Breast epithelium (tissue), 3 donors: ENCODE measurements at regions not wholly inside any gene's neighbourhood (a gene's known extent, or its start where the extent isn't known, plus 50 kb on each side); places are given as distances from the start of the nearest gene placed in this dataset.

Experiments used
- POLR2AphosphoS5 ChIP-seq, 3 donors: sonication (generic); formaldehyde crosslinking; IDR thresholded peaks; one replicate each; pipeline ENCODE4 v1.6.1; 2017; ENCODE audit warnings: antibody characterized with exemption in 3 of 3
- TF ChIP-seq, protein P1 (sequence below), 3 donors: fragments of 450-650 bp; IDR thresholded peaks; one replicate each; pipeline ENCODE4 v1.5.1; 2016 to 2017; ENCODE audit warnings: antibody characterized with exemption in 3 of 3, mild to moderate bottlenecking in 3 of 3, moderate library complexity in 3 of 3

DNA sequence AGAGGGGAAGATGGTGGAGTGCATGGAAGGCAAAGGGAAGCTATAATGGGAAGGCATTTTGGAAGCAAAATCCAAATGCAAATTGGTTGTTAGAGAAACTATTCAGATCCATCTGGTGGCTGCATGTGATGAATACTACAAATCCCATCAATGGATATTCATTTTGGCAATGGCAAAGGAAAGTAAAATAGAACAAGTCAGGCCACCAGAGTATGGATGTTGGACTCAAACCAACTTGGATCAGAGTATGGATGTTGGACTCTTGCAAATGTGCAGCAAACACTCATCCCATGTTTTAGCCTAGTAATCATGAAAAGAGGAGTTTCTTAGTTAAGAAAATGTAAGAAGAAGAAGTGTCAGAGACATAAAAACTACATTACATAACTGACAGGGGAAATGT, 289.6 kb upstream of the DAB1 start:
- TF ChIP-seq, protein P1, sequence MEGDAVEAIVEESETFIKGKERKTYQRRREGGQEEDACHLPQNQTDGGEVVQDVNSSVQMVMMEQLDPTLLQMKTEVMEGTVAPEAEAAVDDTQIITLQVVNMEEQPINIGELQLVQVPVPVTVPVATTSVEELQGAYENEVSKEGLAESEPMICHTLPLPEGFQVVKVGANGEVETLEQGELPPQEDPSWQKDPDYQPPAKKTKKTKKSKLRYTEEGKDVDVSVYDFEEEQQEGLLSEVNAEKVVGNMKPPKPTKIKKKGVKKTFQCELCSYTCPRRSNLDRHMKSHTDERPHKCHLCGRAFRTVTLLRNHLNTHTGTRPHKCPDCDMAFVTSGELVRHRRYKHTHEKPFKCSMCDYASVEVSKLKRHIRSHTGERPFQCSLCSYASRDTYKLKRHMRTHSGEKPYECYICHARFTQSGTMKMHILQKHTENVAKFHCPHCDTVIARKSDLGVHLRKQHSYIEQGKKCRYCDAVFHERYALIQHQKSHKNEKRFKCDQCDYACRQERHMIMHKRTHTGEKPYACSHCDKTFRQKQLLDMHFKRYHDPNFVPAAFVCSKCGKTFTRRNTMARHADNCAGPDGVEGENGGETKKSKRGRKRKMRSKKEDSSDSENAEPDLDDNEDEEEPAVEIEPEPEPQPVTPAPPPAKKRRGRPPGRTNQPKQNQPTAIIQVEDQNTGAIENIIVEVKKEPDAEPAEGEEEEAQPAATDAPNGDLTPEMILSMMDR (IDR thresholded peaks at IDR 0.05) = no peak
- no peak for TF ChIP-seq POLR2AphosphoS5 (IDR thresholded peaks at IDR 0.05)
